ENCODE measurements at regions not wholly inside any gene's neighbourhood (a gene's known extent, or its start where the extent isn't known, plus 50 kb on each side); places are given as distances from the start of the nearest gene placed in this dataset.
"Not testable (repeated sequence)": the region's sequence is repeated elsewhere in the genome, so short reads cannot be mapped to it uniquely, and the experiment has no call there.

- no peak for DNase-seq
These were observed 196.3 kb upstream of the NFIA start for GRCh38 chr1:60886090-60886489.

GRCh38 chr1:60880202-60880601 is 202.2 kb upstream of the NFIA start:
- no peak for DNase-seq

- no peak for DNase-seq
These were observed 204.0 kb upstream of the NFIA start for GRCh38 chr1:60878323-60878722.

GRCh38 chr1:60877376-60877775 is 205.0 kb upstream of the NFIA start:
- no peak for DNase-seq

- DNase-seq: no peak
These were observed 205.4 kb upstream of the NFIA start for GRCh38 chr1:60876952-60877351.

- peak; percentile 21 for DNase-seq
These were observed 207.2 kb upstream of the NFIA start for GRCh38 chr1:60875138-60875537.

- peak; percentile 72 for DNase-seq
These were observed 207.6 kb upstream of the NFIA start for GRCh38 chr1:60874718-60875117.

GRCh38 chr1:60873396-60873795 is 209.0 kb upstream of the NFIA start:
- DNase-seq: not testable (repeated sequence)

- DNase-seq: peak; percentile 38
These were observed 209.8 kb upstream of the NFIA start for GRCh38 chr1:60872426-60873054.

- DNase-seq: no peak
These were observed 212.0 kb upstream of the NFIA start for GRCh38 chr1:60870269-60870865.

- no peak for DNase-seq
These were observed 213.3 kb upstream of the NFIA start for GRCh38 chr1:60868901-60869663.

- no peak for DNase-seq
These were observed 214.6 kb upstream of the NFIA start for GRCh38 chr1:60867782-60868181.

GRCh38 chr1:60866917-60867531 is 215.3 kb upstream of the NFIA start:
- DNase-seq: peak; percentile 16

- no peak for DNase-seq
These were observed 216.0 kb upstream of the NFIA start for GRCh38 chr1:60866226-60866900.

- no peak for DNase-seq
These were observed 217.2 kb upstream of the NFIA start for GRCh38 chr1:60865166-60865565.

GRCh38 chr1:60864722-60865121 is 217.6 kb upstream of the NFIA start:
- no peak for DNase-seq

- no peak for DNase-seq
These were observed 219.2 kb upstream of the NFIA start for GRCh38 chr1:60863131-60863530.

GRCh38 chr1:60861961-60862567 is 220.3 kb upstream of the NFIA start:
- DNase-seq: no peak

- no peak for DNase-seq
These were observed 223.2 kb upstream of the NFIA start for GRCh38 chr1:60859111-60859510.

GRCh38 chr1:60857851-60858250 is 224.5 kb upstream of the NFIA start:
- DNase-seq: peak; percentile 29

- no peak for DNase-seq
These were observed 232.3 kb upstream of the NFIA start for GRCh38 chr1:60850084-60850483.

- DNase-seq: no peak
These were observed 233.0 kb upstream of the NFIA start for GRCh38 chr1:60849401-60849800.
